ENCODE measurements at regions not wholly inside any gene's neighbourhood (a gene's known extent, or its start where the extent isn't known, plus 50 kb on each side); places are given as distances from the start of the nearest gene placed in this dataset.

GRCh38 chr13:87582399-87582798 is 88.8 kb upstream of the SLITRK5 start:
- Histone ChIP-seq H3K4me1 (ENCODE audit: insufficient read depth, low read length) (no peaks in the 10 kb centered on the region), H3K36me3 (replicated peaks in 1 of 2; ENCODE audit: control insufficient read depth in 1 of 2, insufficient read depth in 2 of 2, low read length in 2 of 2) (no peaks in the 10 kb centered on the region), H3K4me2 (ENCODE audit: low read depth, low read length) (no peak overlapping the region), H3K9ac (ENCODE audit: insufficient read depth, low read depth, low read length) (no peak overlapping the region), H3K27me3 (ENCODE audit: control insufficient read depth in 1 of 2, insufficient read depth in 2 of 2, low read length in 2 of 2) (no peaks in the 10 kb centered on the region), H3K9me3 (ENCODE audit: low read length) (no peaks in the 10 kb centered on the region), H3K27ac (ENCODE audit: extremely low read length, insufficient read depth, low read length) (no peak overlapping the region), H3K4me3 (replicated peaks in 1 of 3; ENCODE audit: insufficient read depth in 1 of 3, low read depth in 2 of 3, low read length in 3 of 3) (no peak overlapping the region), H4K20me1 (ENCODE audit: insufficient read depth, low read length) (no peaks in the 10 kb centered on the region), H2AFZ (ENCODE audit: low read length) (no peak overlapping the region), H3K79me2 (ENCODE audit: insufficient read depth, low read length) (no peaks in the 10 kb centered on the region)
- FAIRE-seq (no peak), ATAC-seq (no peak), DNase-seq (ENCODE audit: low spot score) (no peak)
- ChIA-PET CTCF (ENCODE audit: low intra/inter-chr PET ratio, low total read pairs) (no interaction called here), POLR2A (no interaction called here)
- intact Hi-C loops (cut with micrococcal nuclease; ENCODE audit: unreplicated experiment) = no loop called here
- TF ChIP-seq U2AF2 (IDR thresholded peaks at IDR 0.05; ENCODE audit: low read depth, low read length) = peak; percentile 87; the same call in 1 of the 2 replicates
- TF ChIP-seq CBFB (CRISPR knock-in tag; IDR thresholded peaks at IDR 0.05) = no peak
- no TSS peak for BruUV-seq (replicated peaks)
- in situ Hi-C loops (cut with HindIII; ENCODE audit: extremely low pct_ligation_motif_present, low pct_unique_long_range_greater_than_20kb) = no loop called here

DNA sequence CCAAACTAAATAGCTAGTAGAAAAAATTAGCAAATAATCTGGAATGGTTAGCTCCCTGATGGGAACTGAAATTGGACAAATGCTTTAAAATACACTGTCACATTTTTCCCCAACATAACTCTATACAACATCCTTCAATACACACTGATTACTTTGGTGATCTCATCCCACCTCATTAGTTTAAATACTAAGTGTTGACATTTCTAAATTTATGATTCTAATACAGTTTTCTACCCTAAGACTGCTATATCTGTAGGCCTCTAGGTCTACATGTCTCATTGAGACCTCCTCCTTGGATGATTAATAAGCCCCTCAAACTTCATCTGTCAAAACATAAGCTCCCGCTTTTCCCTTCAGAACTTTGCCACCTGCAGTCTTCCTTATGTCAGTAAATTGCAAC is 80.7 kb upstream of the SLITRK5 start:
- Histone ChIP-seq H3K27me3 (ENCODE audit: control insufficient read depth in 1 of 2, insufficient read depth in 2 of 2, low read length in 2 of 2) (no peaks in the 10 kb centered on the region), H3K79me2 (ENCODE audit: insufficient read depth, low read length) (no peaks in the 10 kb centered on the region), H3K36me3 (replicated peaks in 1 of 2; ENCODE audit: control insufficient read depth in 1 of 2, insufficient read depth in 2 of 2, low read length in 2 of 2) (no peaks in the 10 kb centered on the region), H3K9ac (ENCODE audit: insufficient read depth, low read depth, low read length) (no peak overlapping the region), H3K4me1 (ENCODE audit: insufficient read depth, low read length) (no peaks in the 10 kb centered on the region), H3K9me3 (ENCODE audit: low read length) (no peaks in the 10 kb centered on the region), H3K4me2 (ENCODE audit: low read depth, low read length) (no peak overlapping the region), H2AFZ (ENCODE audit: low read length) (no peak overlapping the region), H4K20me1 (ENCODE audit: insufficient read depth, low read length) (no peaks in the 10 kb centered on the region), H3K4me3 (replicated peaks in 1 of 3; ENCODE audit: insufficient read depth in 1 of 3, low read depth in 2 of 3, low read length in 3 of 3) (no peak overlapping the region), H3K27ac (ENCODE audit: extremely low read length, insufficient read depth, low read length) (no peak overlapping the region)
- intact Hi-C loops (cut with micrococcal nuclease; ENCODE audit: unreplicated experiment) = no loop called here
- ChIA-PET POLR2A (no interaction called here), CTCF (ENCODE audit: low intra/inter-chr PET ratio, low total read pairs) (no interaction called here)
- BruUV-seq (replicated peaks) = no TSS peak
- DNase-seq (ENCODE audit: low spot score) = no peak
- WGBS (ENCODE audit: low lambda C conversion rate) = 0% methylated on average over 1 of the region's 1 CpG
- in situ Hi-C loops (cut with HindIII; ENCODE audit: extremely low pct_ligation_motif_present, low pct_unique_long_range_greater_than_20kb) = no loop called here
- no peak for ATAC-seq
- no peak for FAIRE-seq
- TF ChIP-seq, protein P1, sequence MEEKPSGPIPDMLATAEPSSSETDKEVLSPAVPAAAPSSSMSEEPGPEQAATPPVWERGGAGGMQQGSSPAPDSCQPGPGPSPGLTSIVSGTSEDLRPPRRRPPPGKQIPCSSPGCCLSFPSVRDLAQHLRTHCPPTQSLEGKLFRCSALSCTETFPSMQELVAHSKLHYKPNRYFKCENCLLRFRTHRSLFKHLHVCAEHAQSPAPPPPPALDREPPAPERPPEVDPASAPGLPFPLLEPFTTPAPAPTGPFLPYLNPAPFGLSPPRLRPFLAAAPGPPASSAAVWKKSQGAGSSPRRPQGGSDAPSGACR (CRISPR knock-in tag; IDR thresholded peaks at IDR 0.05) = no peak
- no peak for TF ChIP-seq KLF12 (CRISPR knock-in tag; IDR thresholded peaks at IDR 0.05; ENCODE audit: borderline replicate concordance)
- TF ChIP-seq, protein P2, sequence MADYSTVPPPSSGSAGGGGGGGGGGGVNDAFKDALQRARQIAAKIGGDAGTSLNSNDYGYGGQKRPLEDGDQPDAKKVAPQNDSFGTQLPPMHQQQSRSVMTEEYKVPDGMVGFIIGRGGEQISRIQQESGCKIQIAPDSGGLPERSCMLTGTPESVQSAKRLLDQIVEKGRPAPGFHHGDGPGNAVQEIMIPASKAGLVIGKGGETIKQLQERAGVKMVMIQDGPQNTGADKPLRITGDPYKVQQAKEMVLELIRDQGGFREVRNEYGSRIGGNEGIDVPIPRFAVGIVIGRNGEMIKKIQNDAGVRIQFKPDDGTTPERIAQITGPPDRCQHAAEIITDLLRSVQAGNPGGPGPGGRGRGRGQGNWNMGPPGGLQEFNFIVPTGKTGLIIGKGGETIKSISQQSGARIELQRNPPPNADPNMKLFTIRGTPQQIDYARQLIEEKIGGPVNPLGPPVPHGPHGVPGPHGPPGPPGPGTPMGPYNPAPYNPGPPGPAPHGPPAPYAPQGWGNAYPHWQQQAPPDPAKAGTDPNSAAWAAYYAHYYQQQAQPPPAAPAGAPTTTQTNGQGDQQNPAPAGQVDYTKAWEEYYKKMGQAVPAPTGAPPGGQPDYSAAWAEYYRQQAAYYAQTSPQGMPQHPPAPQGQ (CRISPR knock-in tag; IDR thresholded peaks at IDR 0.05; ENCODE audit: borderline replicate concordance) = no peak
- no peak for TF ChIP-seq ZNF30 (CRISPR knock-in tag; IDR thresholded peaks at IDR 0.05)
- no peak for TF ChIP-seq ARID5B (CRISPR knock-in tag; IDR thresholded peaks at IDR 0.05)
- TF ChIP-seq ZNF207 (IDR thresholded peaks at IDR 0.05; ENCODE audit: borderline replicate concordance) = no peak
- TF ChIP-seq GATAD2A (CRISPR knock-in tag; IDR thresholded peaks at IDR 0.05) = no peak
- no peak for TF ChIP-seq HMGA1 (CRISPR knock-in tag; conservative IDR thresholded peaks at IDR 0.05)
- TF ChIP-seq ZMYM4 (CRISPR knock-in tag; IDR thresholded peaks at IDR 0.05) = no peak
- TF ChIP-seq XRCC5 (optimal IDR thresholded peaks at IDR 0.05; ENCODE audit: low read length) = no peak
- TF ChIP-seq FOXK1 (CRISPR knock-in tag; IDR thresholded peaks at IDR 0.05; ENCODE audit: borderline replicate concordance, low read depth) = no peak
- TF ChIP-seq ZNF331 (CRISPR knock-in tag; IDR thresholded peaks at IDR 0.05) = no peak
- no peak for TF ChIP-seq ZNF225 (CRISPR knock-in tag; IDR thresholded peaks at IDR 0.05)

Data from HepG2 (cell line).